GM21619 (cell line): ENCODE measurements at regions not wholly inside any gene's neighbourhood (a gene's known extent, or its start where the extent isn't known, plus 50 kb on each side); places are given as distances from the start of the nearest gene placed in this dataset.
A peak's percentile ranks its signal among the peaks of the same experiment; 100 is the strongest.

Experiments used
- ATAC-seq: cut with Tn5 transposase; IDR thresholded peaks from one replicate; pipeline ENCODE4 v1.9.1; 2021; ENCODE audit not compliant: unreplicated experiment

DNA sequence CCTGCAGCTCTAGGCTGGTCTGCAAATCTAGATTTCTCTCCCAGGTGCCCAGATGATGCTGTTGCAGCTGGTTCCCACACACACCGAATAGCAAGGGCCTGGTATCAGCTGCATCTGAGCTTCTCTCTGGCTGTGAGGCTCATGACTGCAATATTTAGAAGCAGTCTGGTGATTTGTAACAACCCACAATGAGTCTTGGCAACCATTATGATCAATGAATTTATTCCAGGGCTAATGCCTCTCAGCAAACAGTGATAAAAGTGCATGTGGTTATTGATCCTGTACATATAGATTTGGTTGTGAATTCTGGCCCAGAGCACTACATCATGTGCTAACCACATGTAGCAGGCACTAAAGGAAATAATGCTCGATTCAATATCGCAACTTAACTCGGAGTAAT lies 114.3 kb downstream of the ASCL4 start:
- ATAC-seq, result no peak

- no peak for ATAC-seq
Observed at GRCh38 chr12:107891967-107892366, 117.5 kb downstream of the ASCL4 start.

GRCh38 chr12:107894589-107894988 lies 120.1 kb downstream of the ASCL4 start:
- ATAC-seq, result no peak

DNA sequence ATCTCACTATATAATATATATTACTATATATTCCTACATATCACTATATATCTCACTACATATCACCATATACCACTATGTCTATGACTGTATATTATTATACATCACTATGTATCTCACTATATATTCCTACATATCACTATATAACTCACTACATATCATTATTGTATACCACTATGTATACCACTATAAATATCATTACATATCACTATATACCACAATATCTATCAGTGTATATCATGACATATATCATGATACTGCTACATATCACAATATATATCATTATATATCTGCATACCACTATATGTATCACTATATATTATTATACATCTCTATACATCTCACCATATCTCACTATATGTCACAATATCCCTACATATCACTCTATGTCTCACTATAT lies 121.5 kb downstream of the ASCL4 start:
- no peak for ATAC-seq

DNA sequence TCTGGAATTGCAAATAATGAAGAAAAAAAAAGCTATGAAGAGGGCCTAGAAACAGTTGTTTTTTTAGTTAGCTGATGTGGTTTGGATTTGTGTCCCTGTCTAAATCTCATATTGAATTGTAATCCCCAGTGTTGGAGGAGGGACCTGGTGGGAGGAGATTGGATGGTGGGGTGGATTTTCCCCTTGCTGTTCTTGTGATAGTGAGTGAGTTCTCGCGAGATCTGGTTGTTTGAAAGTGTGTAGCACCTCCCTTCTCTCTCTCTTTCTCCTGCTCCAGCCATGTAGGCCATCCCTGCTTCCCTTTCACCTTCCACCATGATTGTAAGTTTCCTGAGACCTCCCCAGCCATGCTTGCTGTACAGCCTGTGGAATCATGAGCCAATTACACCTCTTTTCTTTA lies 126.1 kb downstream of the ASCL4 start:
- ATAC-seq, result no peak

DNA sequence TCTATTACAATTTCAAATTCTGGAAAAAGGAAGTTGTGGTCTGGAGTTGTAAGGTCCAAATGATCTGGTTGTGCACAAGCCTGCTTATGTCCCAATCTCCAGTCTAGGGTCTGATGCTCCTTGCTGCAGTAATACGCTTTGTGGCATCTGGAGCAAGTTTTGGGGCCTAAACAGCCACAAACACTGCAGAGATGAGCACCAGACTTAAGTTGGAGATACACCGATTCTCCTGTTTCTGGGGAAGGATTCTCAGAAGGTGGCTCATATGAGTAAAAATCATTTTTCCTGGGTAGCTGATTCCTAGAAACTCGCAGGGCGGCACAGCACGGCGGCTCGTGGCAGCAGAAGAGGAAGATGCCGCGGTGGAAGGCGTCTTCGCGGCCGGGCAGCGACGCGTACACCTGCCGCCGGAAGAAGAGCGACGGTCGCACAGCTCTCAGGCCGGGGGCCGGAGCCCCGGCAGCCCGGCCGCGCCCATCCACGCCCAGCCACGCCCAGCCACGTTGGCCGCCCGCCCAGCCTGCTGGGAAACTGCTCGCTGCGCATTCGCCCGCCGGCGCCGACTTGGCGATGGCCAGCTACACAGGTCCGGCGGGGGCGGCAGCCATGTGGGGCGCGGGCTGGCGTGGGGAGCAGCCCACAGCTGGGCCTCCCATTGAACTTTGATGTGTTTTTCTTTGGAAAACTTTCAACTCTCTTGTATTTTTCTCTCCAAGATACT lies 129.0 kb downstream of the ASCL4 start:
- peak; percentile 91 for ATAC-seq

- no peak for ATAC-seq
Observed at GRCh38 chr12:107906707-107907106, 132.2 kb downstream of the ASCL4 start.

- peak; percentile 67 for ATAC-seq
Observed at GRCh38 chr12:107912421-107913004, 138.0 kb downstream of the ASCL4 start.

DNA sequence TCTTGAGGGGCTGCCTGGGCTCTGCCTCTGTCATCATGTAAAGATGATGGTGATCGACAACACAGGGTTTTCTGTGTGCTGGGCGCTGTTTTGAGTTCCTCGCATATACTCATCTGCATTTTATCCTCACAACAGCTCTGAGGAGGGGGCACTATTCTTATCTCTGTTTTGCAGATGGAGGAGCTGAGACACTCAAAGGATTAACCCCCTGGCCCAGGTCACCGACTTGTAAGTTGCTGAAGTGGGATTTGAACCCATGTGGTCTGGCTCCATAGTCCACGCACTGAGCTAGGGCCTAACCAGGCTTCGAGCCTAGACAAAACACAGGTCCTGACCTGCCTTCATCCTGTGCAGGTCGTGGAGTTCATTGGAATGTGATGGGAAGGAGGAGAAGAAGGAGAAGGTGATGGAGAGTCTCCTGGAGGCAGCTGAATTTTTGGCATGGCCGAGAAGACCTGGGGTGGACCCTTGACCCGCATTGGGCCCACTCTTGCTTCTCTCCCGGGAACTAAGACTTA lies 140.0 kb downstream of the ASCL4 start:
- ATAC-seq, result no peak

DNA sequence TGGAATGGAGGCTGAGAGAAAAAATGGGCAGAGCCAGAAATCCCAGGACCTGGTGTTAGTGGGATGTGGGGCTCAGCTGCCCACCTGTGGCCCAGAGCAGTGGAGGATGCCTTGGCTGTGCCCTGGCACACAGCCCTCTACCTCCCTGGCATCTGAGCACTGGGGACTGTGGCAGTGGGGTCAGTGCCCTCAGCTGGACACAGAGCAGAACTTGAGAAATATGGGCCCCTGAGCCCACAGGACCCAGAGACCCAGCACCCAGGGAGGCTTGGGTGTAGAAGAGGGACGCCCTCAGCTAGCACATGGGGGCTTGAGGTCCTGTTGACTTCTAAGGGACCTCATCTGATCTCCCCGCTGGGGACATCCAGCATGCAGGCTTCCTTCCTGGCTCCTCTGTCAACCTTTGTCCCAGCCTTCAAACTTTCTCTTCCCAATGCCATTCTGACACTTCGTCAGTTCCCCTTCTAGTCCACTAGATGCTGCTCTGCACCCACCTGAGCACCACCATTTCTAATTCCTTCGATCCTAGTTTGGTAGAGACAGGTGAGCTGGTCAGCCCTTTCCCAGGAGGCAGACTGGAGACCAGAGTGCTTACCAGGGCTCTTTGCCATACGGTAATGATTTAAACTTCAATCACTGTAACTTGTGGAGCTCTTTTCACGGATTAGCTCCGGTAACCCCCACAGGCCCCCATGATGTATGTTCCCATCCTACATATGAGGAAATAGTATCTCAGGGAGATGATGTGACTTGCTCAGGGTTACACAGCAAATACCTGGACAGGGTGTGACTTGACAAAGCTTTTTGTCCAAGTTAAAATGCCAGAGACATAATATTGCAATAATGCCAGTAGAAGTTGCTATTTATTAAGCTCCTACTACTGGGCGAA lies 143.7 kb downstream of the ASCL4 start:
- ATAC-seq, result no peak

DNA sequence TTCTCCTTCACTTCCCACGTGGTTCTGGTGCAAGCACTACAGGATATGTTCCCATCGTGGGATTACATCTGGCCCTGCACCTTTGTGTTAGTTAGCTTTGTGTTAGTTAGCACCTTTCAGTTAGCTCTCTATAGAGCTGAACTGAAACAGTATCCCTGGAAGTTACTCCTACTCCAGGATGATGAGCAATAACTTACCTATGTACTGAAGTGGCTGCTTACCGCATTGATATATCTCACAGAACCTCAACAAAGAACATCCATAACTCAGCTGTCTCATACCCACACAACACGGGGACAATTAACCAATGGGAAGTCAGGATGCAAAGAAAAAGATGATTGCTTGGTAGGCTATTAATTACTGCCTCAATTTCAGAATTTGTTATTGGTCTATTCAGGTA lies 146.6 kb downstream of the ASCL4 start:
- no peak for ATAC-seq

GRCh38 chr12:107925125-107925524 lies 150.6 kb downstream of the ASCL4 start:
- ATAC-seq, result no peak

DNA sequence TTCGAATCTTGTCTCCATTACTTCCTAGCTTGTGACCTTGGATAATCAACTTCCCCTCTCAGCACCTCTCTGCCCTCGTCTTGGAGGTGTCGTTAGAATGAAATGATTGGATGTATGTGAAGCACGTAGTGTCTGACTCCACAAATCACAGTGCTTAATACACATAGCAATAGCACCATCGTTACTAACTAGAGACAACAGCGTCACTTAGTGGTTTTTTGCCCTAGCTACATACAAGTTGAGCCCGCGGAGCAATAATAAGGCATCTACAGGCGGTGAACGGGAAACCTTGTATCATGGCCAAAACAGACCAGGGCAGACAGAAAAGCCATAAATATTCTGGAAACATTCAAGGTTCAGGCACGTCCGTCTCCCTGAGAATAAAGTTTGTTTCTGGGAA lies 154.9 kb downstream of the ASCL4 start:
- ATAC-seq, result no peak

DNA sequence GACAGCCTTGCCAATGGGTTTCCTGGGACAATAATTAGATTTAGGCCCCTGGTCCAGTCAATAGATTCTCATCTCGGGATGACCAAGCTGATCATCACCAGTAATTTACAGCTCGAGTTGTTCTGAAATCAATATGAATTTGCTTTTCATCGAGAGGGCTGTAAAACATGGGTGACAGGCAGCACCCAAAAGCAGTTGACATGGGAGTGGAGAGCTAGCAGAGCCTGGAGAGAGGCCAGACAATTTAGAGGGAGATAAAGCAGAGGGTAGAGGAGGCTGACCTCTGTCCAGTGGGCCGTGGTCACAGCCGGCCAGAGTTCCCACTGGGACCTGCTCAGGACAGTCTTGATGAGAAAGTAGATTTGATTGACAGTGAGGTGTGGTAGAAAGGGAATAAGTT lies 157.3 kb downstream of the ASCL4 start:
- no peak for ATAC-seq

DNA sequence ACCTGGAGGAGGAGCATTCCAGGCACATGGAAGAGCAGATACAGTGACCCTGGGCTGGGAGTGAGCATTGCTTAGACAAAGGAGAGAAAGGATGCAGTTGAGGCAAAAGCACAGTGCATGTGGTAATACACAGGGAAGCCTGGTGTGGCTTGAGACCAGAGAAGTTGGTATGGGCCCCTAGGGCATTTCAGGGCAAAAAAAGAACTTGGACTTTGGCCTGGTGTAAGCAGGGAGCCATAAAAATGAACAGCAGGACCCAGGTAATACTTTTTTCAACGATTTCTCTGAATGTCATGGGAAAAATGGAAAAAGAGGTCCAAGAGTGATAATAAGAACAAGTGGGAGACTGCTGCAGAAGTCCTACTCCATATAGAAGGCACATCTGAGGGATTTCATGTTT lies 163.9 kb downstream of the ASCL4 start:
- no peak for ATAC-seq

DNA sequence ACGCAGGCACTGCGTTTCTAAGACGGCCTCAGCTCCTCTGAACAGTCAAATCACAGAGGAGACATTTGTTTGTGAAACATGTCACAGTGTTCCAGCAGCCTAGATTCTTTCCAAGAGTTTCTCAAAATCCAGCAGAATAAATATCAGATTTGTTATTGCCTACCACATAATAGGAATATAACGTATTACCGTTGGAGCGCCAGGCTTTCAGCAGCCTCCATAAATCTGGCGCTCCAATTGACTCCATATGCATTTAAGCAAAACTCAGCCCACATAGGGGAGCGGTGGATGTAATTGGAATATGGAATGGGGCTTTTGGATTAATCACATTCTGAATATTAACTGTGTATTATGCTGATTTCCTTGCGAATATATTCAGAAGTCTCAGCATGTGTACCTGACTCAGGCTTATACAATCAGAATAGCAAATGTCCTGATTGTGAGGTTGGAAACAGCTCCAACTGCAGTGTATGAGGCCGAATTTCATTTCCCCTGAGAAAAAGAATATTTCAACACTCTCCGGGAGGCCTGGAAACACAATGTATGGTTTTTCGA lies 174.0 kb downstream of the ASCL4 start:
- no peak for ATAC-seq

DNA sequence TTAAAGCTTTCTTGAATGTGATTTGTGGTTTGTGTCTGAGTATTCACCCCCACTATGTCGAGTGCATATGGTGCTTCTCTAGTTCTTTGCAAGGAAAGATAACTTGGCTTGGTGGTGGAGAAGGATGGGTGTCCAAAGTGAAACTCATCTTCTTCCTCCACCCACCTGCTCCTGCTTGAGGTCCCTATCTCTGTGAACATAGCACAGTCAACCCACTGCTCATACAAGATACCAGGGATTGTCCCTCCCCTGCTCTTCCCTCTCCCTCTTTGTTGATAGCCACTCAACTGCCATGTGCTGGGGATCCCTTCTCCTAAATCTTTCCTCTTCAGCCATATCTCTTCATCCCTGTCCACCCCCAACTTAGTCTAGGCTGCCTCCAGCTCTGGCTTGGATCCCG lies 176.5 kb downstream of the ASCL4 start:
- ATAC-seq, result no peak

- ATAC-seq, result no peak
Observed at GRCh38 chr12:107955966-107956643, 173.0 kb upstream of the WSCD2 start.

GRCh38 chr12:107957459-107957858 lies 171.6 kb upstream of the WSCD2 start:
- ATAC-seq, result no peak

DNA sequence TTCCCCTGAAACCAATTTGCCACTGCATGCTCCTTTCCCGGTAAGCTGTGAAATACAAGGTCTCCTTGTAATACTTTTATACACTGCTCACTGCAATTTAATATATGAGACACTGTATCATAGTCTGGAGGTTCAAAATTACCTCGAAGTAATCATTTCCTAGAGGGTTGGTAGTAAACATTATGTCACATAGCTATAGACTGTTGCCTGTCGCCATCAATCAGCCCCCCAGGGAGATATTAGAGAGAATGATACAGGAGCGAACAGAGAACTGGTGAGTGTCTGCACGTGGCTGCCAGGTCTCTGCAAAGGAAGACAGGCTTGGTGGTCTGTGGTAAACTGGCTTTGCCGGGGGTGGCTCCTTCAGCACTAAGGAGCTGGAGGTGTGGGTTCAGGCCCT lies 165.5 kb upstream of the WSCD2 start:
- ATAC-seq, result no peak

GRCh38 chr12:107967170-107967569 lies 161.9 kb upstream of the WSCD2 start:
- no peak for ATAC-seq
